ENCODE measurements at regions not wholly inside any gene's neighbourhood (a gene's known extent, or its start where the extent isn't known, plus 50 kb on each side); places are given as distances from the start of the nearest gene placed in this dataset.

- TF ChIP-seq, protein P1, sequence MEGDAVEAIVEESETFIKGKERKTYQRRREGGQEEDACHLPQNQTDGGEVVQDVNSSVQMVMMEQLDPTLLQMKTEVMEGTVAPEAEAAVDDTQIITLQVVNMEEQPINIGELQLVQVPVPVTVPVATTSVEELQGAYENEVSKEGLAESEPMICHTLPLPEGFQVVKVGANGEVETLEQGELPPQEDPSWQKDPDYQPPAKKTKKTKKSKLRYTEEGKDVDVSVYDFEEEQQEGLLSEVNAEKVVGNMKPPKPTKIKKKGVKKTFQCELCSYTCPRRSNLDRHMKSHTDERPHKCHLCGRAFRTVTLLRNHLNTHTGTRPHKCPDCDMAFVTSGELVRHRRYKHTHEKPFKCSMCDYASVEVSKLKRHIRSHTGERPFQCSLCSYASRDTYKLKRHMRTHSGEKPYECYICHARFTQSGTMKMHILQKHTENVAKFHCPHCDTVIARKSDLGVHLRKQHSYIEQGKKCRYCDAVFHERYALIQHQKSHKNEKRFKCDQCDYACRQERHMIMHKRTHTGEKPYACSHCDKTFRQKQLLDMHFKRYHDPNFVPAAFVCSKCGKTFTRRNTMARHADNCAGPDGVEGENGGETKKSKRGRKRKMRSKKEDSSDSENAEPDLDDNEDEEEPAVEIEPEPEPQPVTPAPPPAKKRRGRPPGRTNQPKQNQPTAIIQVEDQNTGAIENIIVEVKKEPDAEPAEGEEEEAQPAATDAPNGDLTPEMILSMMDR (IDR thresholded peaks at IDR 0.05), result no peak
- TF ChIP-seq REST (IDR thresholded peaks at IDR 0.05; ENCODE audit: insufficient read depth in 1 of 2, low read depth in 2 of 2, low read length in 1 of 2) (no peak), POLR2AphosphoS5 (IDR thresholded peaks at IDR 0.05; ENCODE audit: low read depth, low read length) (no peak), SIN3A (IDR thresholded peaks at IDR 0.05; ENCODE audit: borderline replicate concordance, insufficient read depth, low read depth, low read length) (no peak), TCF7L2 (IDR thresholded peaks at IDR 0.05; ENCODE audit: low read depth, low read length) (no peak)
Observed at GRCh38 chr3:88222343-88222742, 72.6 kb downstream of the C3orf38 start.

Measured in Panc1 (cell line).